ENCODE measurements at regions not wholly inside any gene's neighbourhood (a gene's known extent, or its start where the extent isn't known, plus 50 kb on each side); places are given as distances from the start of the nearest gene placed in this dataset.
A peak's percentile ranks its signal among the peaks of the same experiment; 100 is the strongest.
"Not testable (repeated sequence)": the region's sequence is repeated elsewhere in the genome, so short reads cannot be mapped to it uniquely, and the experiment has no call there.

GRCh38 chr9:27672718-27673117 is 99.4 kb upstream of the C9orf72 start:
- no peak for DNase-seq (ENCODE audit: low read depth)

- no peak for DNase-seq (ENCODE audit: low read depth)
Measured at GRCh38 chr9:27673641-27674040, 100.4 kb upstream of the C9orf72 start.

GRCh38 chr9:27675354-27675753 is 102.1 kb upstream of the C9orf72 start:
- DNase-seq (ENCODE audit: low read depth) = no peak

- no peak for DNase-seq (ENCODE audit: low read depth)
Measured at GRCh38 chr9:27676827-27677226, 103.5 kb upstream of the C9orf72 start.

GRCh38 chr9:27679338-27679737 is 106.1 kb upstream of the C9orf72 start:
- DNase-seq (ENCODE audit: low read depth) = no peak

GRCh38 chr9:27683181-27683580 is 109.9 kb upstream of the C9orf72 start:
- no peak for DNase-seq (ENCODE audit: low read depth)

GRCh38 chr9:27688954-27689353 is 115.7 kb upstream of the C9orf72 start:
- no peak for DNase-seq (ENCODE audit: low read depth)

- DNase-seq (ENCODE audit: low read depth) = not testable (repeated sequence)
Measured at GRCh38 chr9:27690816-27691215, 117.5 kb upstream of the C9orf72 start.

GRCh38 chr9:27699621-27700020 is 126.3 kb upstream of the C9orf72 start:
- no peak for DNase-seq (ENCODE audit: low read depth)

- DNase-seq (ENCODE audit: low read depth) = no peak
Measured at GRCh38 chr9:27701016-27701415, 127.7 kb upstream of the C9orf72 start.

- DNase-seq (ENCODE audit: low read depth) = peak; percentile 5
Measured at GRCh38 chr9:27701587-27701986, 128.3 kb upstream of the C9orf72 start.

GRCh38 chr9:27703216-27703980 is 130.1 kb upstream of the C9orf72 start:
- no peak for DNase-seq (ENCODE audit: low read depth)

GRCh38 chr9:27711241-27711640 is 138.0 kb upstream of the C9orf72 start:
- no peak for DNase-seq (ENCODE audit: low read depth)

- no peak for DNase-seq (ENCODE audit: low read depth)
Measured at GRCh38 chr9:27712806-27713205, 139.5 kb upstream of the C9orf72 start.

- DNase-seq (ENCODE audit: low read depth) = no peak
Measured at GRCh38 chr9:27714388-27714787, 141.1 kb upstream of the C9orf72 start.

- DNase-seq (ENCODE audit: low read depth) = no peak
Measured at GRCh38 chr9:27715651-27716050, 142.4 kb upstream of the C9orf72 start.

- no peak for DNase-seq (ENCODE audit: low read depth)
Measured at GRCh38 chr9:27717991-27718390, 144.7 kb upstream of the C9orf72 start.

- DNase-seq (ENCODE audit: low read depth) = no peak
Measured at GRCh38 chr9:27719711-27720110, 146.4 kb upstream of the C9orf72 start.

- DNase-seq (ENCODE audit: low read depth) = no peak
Measured at GRCh38 chr9:27722866-27723265, 149.6 kb upstream of the C9orf72 start.

GRCh38 chr9:27726244-27727081 is 153.2 kb upstream of the C9orf72 start:
- peak; percentile 56 for DNase-seq (ENCODE audit: low read depth)

- DNase-seq (ENCODE audit: low read depth) = no peak
Measured at GRCh38 chr9:27732494-27732893, 159.2 kb upstream of the C9orf72 start.

- no peak for DNase-seq (ENCODE audit: low read depth)
Measured at GRCh38 chr9:27743490-27743889, 170.2 kb upstream of the C9orf72 start.

GRCh38 chr9:27747450-27747849 is 174.2 kb upstream of the C9orf72 start:
- no peak for DNase-seq (ENCODE audit: low read depth)
